Endodermal cell (in vitro differentiated cells): ENCODE measurements at regions not wholly inside any gene's neighbourhood (a gene's known extent, or its start where the extent isn't known, plus 50 kb on each side); places are given as distances from the start of the nearest gene placed in this dataset.

Experiments
- DNase-seq: peaks from one replicate; pipeline ENCODE4 v3.0.0-alpha.2; 2017
- H3K27ac ChIP-seq: 2 replicates; pipeline ENCODE4 v1.5.1; 2013; ENCODE audit warnings: mild to moderate bottlenecking, low read depth, low read length, moderate library complexity
- H3K27me3 ChIP-seq: 2 replicates; pipeline ENCODE4 v1.6.1; 2013; ENCODE audit warnings: mild to moderate bottlenecking, low read length, moderate library complexity; ENCODE audit not compliant: insufficient read depth, control insufficient read depth, poor library complexity, severe bottlenecking
- H3K36me3 ChIP-seq: 2 replicates; pipeline ENCODE4 v1.7.0; 2013; ENCODE audit warnings: mild to moderate bottlenecking, low read length, moderate library complexity; ENCODE audit not compliant: control insufficient read depth, insufficient read depth
- H3K4me1 ChIP-seq: one replicate; pipeline ENCODE4 v1.7.0; 2013; ENCODE audit warnings: low read length; ENCODE audit not compliant: control insufficient read depth, insufficient read depth
- H3K4me3 ChIP-seq: 2 replicates; pipeline ENCODE4 v1.5.1; 2013; ENCODE audit warnings: mild to moderate bottlenecking, low read length, moderate library complexity
- H3K9ac ChIP-seq: 2 replicates; pipeline ENCODE4 v1.6.1; 2013; ENCODE audit warnings: mild to moderate bottlenecking, low read length, moderate library complexity; ENCODE audit not compliant: poor library complexity, severe bottlenecking; ENCODE audit errors: extremely low read depth
- H3K9me3 ChIP-seq: 2 replicates; pipeline ENCODE4 v1.6.1; 2013; ENCODE audit warnings: mild to moderate bottlenecking, low read length, moderate library complexity; ENCODE audit not compliant: control insufficient read depth
- H3K27ac Mint-ChIP-seq: 2 replicates; pipeline ENCODE4 v1.8.0; 2020; ENCODE audit warnings: mixed read lengths
- H3K27me3 Mint-ChIP-seq: 2 replicates; pipeline ENCODE4 v1.8.0; 2021; ENCODE audit warnings: mild to moderate bottlenecking, mixed read lengths; ENCODE audit not compliant: insufficient read depth
- H3K36me3 Mint-ChIP-seq: 2 replicates; pipeline ENCODE4 v1.8.0; 2020; ENCODE audit warnings: low read depth, mixed read lengths
- H3K4me1 Mint-ChIP-seq: 2 replicates; pipeline ENCODE4 v1.8.0; 2020; ENCODE audit warnings: mixed read lengths
- H3K4me3 Mint-ChIP-seq: 2 replicates; pipeline ENCODE4 v1.8.0; 2020; ENCODE audit warnings: mild to moderate bottlenecking, moderate library complexity, mixed read lengths
- H3K9me3 Mint-ChIP-seq: 2 replicates; pipeline ENCODE4 v1.8.0; 2020; ENCODE audit warnings: mild to moderate bottlenecking, mixed read lengths
- WGBS, 2 experiments: methylation state at CpG; one replicate each; pipeline versions ENCODE4 v1.1.5 to v1.1.7; 2013; ENCODE audit warnings: missing lambda C conversion rate in 2 of 2, mixed read lengths in 1 of 2; ENCODE audit not compliant: insufficient coverage in 1 of 2, insufficient read length in 1 of 2; 5-methylcytosine and 5-hydroxymethylcytosine counted together
- TF ChIP-seq, protein P1 (sequence below): fragments of 200-600 bp; sonication (generic); conservative IDR thresholded peaks from 2 replicates; pipeline ENCODE4 v1.5.0; 2021; ENCODE audit warnings: antibody characterized with exemption, mild to moderate bottlenecking

DNA sequence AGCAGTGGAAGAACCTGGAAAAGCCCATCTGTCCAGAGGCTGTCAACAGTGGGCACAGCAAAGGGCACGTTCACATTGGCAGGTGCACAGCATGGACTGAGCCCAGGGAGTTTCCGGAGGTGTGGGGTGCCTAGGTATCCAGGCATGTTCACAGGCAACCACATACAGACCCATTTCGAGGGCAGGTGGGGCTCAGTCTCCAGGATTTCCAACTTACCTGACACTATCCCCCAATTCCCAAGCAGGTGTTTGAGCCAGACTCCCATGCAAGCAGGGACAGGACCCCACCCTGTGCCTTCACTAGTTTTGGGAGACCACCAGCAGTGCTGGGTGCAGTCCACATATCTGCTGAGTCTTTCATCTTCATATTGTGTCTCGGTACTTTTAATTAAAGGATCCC, 65.0 kb upstream of the IRF2BP2 start:
- TF ChIP-seq, protein P1, sequence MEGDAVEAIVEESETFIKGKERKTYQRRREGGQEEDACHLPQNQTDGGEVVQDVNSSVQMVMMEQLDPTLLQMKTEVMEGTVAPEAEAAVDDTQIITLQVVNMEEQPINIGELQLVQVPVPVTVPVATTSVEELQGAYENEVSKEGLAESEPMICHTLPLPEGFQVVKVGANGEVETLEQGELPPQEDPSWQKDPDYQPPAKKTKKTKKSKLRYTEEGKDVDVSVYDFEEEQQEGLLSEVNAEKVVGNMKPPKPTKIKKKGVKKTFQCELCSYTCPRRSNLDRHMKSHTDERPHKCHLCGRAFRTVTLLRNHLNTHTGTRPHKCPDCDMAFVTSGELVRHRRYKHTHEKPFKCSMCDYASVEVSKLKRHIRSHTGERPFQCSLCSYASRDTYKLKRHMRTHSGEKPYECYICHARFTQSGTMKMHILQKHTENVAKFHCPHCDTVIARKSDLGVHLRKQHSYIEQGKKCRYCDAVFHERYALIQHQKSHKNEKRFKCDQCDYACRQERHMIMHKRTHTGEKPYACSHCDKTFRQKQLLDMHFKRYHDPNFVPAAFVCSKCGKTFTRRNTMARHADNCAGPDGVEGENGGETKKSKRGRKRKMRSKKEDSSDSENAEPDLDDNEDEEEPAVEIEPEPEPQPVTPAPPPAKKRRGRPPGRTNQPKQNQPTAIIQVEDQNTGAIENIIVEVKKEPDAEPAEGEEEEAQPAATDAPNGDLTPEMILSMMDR, result no peak
- peaks cover 18% of the 10 kb centered on the region for H3K4me1 Mint-ChIP-seq
- Histone ChIP-seq H3K9ac (no peak overlapping the region), H3K4me1 (peaks cover 4% of the 10 kb centered on the region), H3K36me3 (no peaks in the 10 kb centered on the region), H3K27me3 (no peaks in the 10 kb centered on the region), H3K27ac (no peak overlapping the region), H3K4me3 (no peak overlapping the region), H3K9me3 (no peaks in the 10 kb centered on the region)
- H3K4me3 Mint-ChIP-seq, result no peak overlapping the region
- no peaks in the 10 kb centered on the region for H3K9me3 Mint-ChIP-seq
- H3K36me3 Mint-ChIP-seq, result no peaks in the 10 kb centered on the region
- no peak for DNase-seq
- H3K27me3 Mint-ChIP-seq, result peaks cover 11% of the 10 kb centered on the region
- no peak overlapping the region for H3K27ac Mint-ChIP-seq
- 93 to 100% methylated on average over 3 to 4 of the region's 4 CpGs for WGBS, 2 experiments

DNA sequence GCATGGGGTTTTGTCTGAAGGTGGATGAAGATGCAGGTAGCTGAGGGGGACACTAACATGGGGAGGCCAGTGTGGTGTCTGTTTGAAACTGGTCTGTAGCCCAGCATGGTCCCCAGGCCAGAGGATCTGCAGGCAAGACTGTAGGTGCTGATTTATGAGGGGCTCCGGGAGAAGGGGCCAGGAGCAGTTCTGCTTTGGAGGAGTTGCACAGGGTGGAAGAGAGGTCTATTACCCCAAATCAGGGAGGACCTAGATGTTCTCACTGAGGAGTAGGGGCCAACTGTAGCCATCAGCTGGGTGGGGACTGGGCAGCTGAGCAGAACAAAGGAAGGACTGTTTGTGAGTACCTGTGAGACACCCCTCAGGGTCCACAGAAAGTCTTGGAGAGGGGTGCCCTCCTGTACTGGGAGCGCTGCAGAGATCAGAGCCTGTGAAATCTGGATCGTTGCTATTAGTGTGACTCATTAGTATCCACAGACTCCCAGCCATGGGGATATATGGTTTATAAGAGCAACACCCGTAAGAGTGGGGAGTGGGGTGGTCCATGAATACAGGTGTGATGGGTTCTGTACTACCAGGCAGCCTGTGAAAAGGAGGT, 64.3 kb upstream of the IRF2BP2 start:
- no peak overlapping the region for H3K4me3 ChIP-seq
- peaks cover 11% of the 10 kb centered on the region for H3K27me3 Mint-ChIP-seq
- WGBS, 2 experiments, result 90 to 100% methylated on average over 3 to 4 of the region's 4 CpGs
- H3K4me3 Mint-ChIP-seq, result no peak overlapping the region
- H3K27ac Mint-ChIP-seq, result no peak overlapping the region
- no peaks in the 10 kb centered on the region for H3K36me3 ChIP-seq
- H3K27me3 ChIP-seq, result no peaks in the 10 kb centered on the region
- H3K4me1 ChIP-seq, result peaks cover 4% of the 10 kb centered on the region
- TF ChIP-seq, protein P1, result no peak
- H3K4me1 Mint-ChIP-seq, result peaks cover 18% of the 10 kb centered on the region
- H3K36me3 Mint-ChIP-seq, result no peaks in the 10 kb centered on the region
- H3K27ac ChIP-seq, result no peak overlapping the region
- H3K9me3 ChIP-seq, result no peaks in the 10 kb centered on the region
- H3K9me3 Mint-ChIP-seq, result no peaks in the 10 kb centered on the region
- no peak overlapping the region for H3K9ac ChIP-seq
- DNase-seq, result no peak

DNA sequence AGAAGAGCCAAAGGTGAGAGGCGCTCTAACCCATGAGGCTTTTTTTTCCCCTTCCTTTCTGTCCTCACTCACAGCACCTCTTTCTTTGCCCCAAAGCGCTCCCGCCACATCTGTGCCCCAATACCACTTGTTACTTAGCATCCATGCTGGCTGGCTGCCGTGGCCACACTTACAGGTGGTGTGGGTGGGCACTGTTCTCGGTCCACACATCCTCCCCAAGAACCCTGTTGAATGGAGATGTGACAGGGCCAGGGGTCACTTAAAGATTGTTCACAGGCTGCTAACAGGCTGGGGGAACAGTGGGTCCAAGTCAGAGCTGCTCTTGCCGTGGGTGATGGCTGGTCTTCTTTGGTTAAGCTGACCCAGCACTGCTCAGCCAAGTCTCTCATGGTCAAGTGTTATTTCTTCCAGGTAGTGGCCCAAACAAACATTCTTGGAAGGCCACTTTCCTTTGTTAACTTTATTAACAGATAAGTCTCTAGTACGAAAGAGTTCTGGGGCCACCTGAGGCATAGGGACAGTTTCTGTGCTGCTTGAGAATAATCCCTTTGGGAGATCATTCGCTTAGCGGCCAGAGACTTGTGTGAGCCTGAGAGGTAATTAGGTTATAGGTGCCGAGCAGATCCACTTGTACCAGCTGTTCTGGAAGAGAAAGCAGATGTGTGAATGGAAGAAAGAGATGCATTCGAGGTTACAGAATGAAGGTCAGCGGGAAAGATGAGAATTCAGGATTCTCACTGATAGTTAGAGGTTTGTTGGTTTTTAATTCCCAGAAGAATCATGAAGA, 62.6 kb upstream of the IRF2BP2 start:
- H3K36me3 Mint-ChIP-seq, result no peaks in the 10 kb centered on the region
- H3K4me3 Mint-ChIP-seq, result no peak overlapping the region
- Histone ChIP-seq H3K36me3 (no peaks in the 10 kb centered on the region), H3K27ac (no peak overlapping the region), H3K9me3 (peaks cover 17% of the 10 kb centered on the region), H3K9ac (no peak overlapping the region), H3K4me3 (no peak overlapping the region), H3K4me1 (peaks cover 4% of the 10 kb centered on the region), H3K27me3 (no peaks in the 10 kb centered on the region)
- 89% methylated on average over 9 to 12 of the region's 12 CpGs for WGBS, 2 experiments
- H3K27ac Mint-ChIP-seq, result no peak overlapping the region
- peaks cover 18% of the 10 kb centered on the region for H3K4me1 Mint-ChIP-seq
- TF ChIP-seq, protein P1, result no peak
- peaks cover 9% of the 10 kb centered on the region for H3K9me3 Mint-ChIP-seq
- no peak for DNase-seq
- peaks cover 11% of the 10 kb centered on the region for H3K27me3 Mint-ChIP-seq
